ENCODE measurements at regions not wholly inside any gene's neighbourhood (a gene's known extent, or its start where the extent isn't known, plus 50 kb on each side); places are given as distances from the start of the nearest gene placed in this dataset.

GRCh38 chr16:86377251-86378022, 132.9 kb upstream of the FOXF1 start:
- no peak for DNase-seq

GRCh38 chr16:86378128-86378527, 132.2 kb upstream of the FOXF1 start:
- DNase-seq: no peak

- no peak for DNase-seq
Measured at GRCh38 chr16:86378831-86379504, 131.4 kb upstream of the FOXF1 start.

- DNase-seq: no peak
Measured at GRCh38 chr16:86379505-86379846, 130.9 kb upstream of the FOXF1 start.

- no peak for DNase-seq
Measured at GRCh38 chr16:86380030-86380429, 130.3 kb upstream of the FOXF1 start.

GRCh38 chr16:86381491-86381890, 128.8 kb upstream of the FOXF1 start:
- DNase-seq: no peak

GRCh38 chr16:86382067-86382773, 128.1 kb upstream of the FOXF1 start:
- DNase-seq: no peak

- no peak for DNase-seq
Measured at GRCh38 chr16:86382774-86383407, 127.4 kb upstream of the FOXF1 start.

GRCh38 chr16:86383488-86384262, 126.7 kb upstream of the FOXF1 start:
- DNase-seq: no peak

- DNase-seq: no peak
Measured at GRCh38 chr16:86384263-86384649, 126.1 kb upstream of the FOXF1 start.

- no peak for DNase-seq
Measured at GRCh38 chr16:86384980-86385379, 125.3 kb upstream of the FOXF1 start.

GRCh38 chr16:86387468-86388440, 122.6 kb upstream of the FOXF1 start:
- DNase-seq: no peak

GRCh38 chr16:86388976-86389375, 121.4 kb upstream of the FOXF1 start:
- DNase-seq: no peak

GRCh38 chr16:86389566-86390328, 120.6 kb upstream of the FOXF1 start:
- no peak for DNase-seq

- DNase-seq: no peak
Measured at GRCh38 chr16:86390335-86390734, 120.0 kb upstream of the FOXF1 start.

GRCh38 chr16:86391486-86391885, 118.8 kb upstream of the FOXF1 start:
- DNase-seq: no peak

- no peak for DNase-seq
Measured at GRCh38 chr16:86391984-86392383, 118.3 kb upstream of the FOXF1 start.

GRCh38 chr16:86392436-86393152, 117.7 kb upstream of the FOXF1 start:
- DNase-seq: no peak

- no peak for DNase-seq
Measured at GRCh38 chr16:86393907-86394626, 116.3 kb upstream of the FOXF1 start.

Measured in stimulated activated CD4-positive, alpha-beta T cell treated with anti-CD3 and anti-CD28 coated beads, Interleukin-2, amount 100 ng/mL, for 48 hours (primary cell).